ENCODE measurements at regions not wholly inside any gene's neighbourhood (a gene's known extent, or its start where the extent isn't known, plus 50 kb on each side); places are given as distances from the start of the nearest gene placed in this dataset.
"Not testable (repeated sequence)": the region's sequence is repeated elsewhere in the genome, so short reads cannot be mapped to it uniquely, and the experiment has no call there.

DNA sequence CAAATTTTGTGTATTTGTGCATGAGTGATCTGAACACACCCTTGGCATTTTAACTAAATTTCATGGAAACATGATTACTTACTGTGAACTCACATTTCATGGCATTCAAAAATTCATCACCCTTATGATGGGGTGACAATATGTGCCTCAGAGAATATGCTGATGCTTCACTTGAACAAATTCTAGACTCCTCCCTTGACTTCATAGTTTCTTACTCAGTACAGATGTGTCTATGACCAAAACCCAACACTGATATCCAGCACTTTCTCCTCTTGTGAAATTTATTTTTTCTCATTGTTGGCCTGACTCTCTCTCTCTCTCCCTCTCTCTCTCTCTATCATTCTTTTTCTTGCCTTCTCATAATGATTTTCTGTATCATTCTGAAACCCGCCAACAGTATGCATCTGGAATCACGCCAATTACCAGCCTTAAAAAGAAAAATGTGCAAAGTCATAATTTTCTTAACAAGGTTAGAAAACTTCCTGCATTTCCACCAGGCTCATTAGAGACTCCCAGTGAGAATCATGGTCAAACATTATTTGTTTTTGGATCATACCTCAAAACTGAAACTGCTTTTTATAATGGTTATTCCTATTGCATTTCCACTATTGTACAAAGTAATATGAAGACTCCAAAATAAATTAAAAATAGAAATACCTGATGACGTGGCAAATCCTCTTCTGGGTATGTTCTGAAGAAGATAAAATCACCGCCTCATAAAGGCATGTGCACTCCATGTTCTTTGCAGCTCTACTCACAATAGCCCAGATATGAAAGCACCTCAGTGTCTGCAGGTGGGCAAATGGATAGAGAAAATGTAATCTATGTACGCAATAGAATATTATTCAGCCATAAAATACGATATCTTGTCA, 722.2 kb downstream of the TMEM121 start:
- no peak for DNase-seq

DNA sequence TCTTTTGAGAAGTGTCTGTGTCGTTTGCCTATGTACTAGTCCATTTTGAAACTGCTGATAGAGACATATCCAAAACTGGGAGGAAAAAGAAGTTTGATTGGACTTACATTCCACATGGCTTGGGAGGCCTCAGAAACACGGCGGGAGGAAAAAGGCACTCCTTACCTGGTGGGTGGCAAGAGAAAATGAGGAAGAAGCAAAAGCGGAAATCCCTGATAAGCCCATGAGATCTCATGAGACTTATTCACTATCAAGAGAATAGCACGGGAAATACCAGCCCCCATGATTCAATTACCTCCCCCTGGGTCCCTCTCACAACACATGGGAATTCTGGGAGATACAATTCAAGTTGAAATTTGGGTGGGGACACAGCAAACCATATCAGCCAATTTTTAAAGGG, 727.6 kb downstream of the TMEM121 start:
- not testable (repeated sequence) for DNase-seq

DNA sequence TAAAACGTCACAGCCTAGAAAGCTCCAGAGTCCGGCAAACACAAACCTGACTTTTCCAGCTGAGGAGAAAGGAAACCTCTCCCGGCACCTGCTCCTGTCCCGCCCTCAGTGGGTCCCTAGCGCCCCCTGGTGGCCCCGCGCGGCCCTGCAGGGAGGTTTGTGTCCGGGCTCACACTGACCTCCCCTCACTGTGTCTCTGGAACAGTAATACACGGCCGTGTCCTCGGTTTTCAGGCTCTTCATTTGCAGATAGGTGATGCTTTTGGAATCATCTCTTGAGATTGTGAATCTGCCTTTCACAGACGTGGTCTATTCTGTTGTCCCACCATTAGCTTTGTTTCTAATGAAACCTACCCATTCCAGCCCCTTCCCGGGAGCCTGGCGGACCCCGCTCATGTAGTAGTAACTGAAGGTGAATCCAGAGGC, 731.2 kb downstream of the TMEM121 start:
- DNase-seq, result not testable (repeated sequence)

DNA sequence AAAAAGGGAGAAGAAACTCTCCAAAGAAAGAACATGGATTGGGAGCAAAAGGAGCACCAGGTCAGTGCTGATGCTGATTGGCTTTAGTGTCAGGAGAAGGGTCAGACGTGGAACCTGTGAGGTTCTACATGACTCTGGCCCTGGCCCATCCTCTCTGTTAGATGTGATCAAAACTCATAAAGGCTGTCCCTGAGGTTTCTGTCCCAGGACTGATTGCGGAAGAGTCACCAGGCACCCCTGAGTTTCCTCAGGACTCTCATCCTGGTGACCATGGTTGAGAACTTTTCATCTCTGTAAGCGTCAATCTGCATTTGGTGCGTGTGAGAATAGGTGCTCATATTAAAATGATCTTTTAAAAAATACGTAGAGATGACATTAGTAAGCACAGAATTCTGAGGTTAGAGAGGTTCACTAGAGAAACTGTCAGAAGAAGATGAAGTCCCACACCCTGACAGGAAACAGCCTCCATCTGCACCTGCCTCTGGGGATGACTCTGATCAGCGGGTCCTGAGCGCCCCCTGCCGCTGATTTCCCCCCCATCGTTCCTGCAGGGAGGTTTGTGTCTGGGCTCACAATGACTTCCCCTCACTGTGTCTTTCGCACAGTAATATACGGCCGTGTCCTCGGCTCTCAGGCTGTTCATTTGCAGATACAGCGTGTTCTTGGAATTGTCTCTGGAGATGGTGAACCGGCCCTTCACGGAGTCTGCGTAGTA, 741.8 kb downstream of the TMEM121 start:
- no peak for DNase-seq

GRCh38 chr14:106269029-106269428, 742.6 kb downstream of the TMEM121 start:
- DNase-seq, result no peak

GRCh38 chr14:106269451-106270204, 743.2 kb downstream of the TMEM121 start:
- no peak for DNase-seq

DNA sequence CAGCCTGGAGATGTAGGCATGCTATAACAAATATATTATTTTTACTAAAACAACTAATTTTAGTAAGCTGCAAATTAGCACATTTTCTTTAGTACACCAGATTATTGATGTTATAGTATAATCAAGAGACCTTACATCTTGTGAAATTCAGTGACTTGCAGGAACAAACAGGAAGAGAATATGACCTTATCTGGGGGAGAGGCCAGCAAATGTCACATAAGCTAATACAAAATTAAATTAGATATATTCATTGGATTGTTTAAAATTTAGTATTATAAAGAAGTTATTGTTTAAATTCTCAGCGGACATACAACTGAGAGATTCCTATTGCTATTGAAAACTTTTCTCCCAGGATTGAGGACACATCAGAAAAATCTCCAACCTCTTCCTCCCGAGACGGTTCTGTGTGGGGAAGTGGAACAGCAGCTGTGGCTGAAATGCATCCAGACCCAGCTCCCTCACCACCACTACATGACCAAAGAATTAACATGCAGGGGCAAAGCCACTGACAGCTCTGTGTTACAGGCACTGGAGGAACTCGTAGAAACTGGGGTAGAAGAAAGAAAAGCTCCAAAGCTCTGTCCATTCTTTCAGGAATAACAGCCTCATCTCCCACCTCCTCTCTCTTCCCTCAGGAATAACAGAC, 744.2 kb downstream of the TMEM121 start:
- not testable (repeated sequence) for DNase-seq

GRCh38 chr14:106276326-106277267, 750.2 kb downstream of the TMEM121 start:
- DNase-seq, result no peak

DNA sequence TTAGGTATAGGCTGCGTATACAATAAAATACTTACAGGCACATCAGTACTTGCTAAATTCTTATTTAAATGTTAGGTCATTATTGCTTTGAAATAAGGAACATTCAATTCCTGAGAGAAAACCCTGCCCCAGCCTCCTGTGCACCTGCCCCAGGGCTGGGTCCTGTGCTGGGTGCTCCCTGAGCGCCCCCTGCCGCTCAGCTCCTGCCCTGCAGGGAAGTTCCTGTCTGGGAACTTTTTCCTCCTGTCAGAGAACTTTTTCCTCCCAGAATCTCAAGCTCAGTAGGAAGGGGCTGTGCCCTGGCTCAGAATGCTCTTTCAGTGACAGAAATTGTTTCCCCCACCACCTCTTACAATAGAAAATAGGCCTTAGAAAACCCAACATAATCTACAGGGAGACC, 751.1 kb downstream of the TMEM121 start:
- no peak for DNase-seq

DNA sequence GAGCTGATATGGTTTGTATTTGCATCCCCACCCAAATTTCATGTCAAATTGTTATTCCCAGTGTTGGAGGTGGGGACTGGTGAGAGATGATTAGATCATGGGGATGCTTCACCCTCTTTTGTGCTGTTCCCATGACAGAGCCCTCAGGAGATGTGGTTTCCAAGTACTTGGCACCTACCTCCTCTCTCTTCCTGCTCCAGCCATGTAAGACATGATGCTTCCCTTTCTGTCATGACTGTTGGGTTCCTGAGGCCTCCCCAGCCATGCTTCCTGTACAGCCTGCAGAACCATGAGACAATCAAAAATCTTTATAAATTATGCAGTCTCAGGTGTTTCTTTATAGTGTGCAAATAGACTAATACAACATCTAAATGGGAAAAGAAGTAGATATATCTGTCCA, 754.5 kb downstream of the TMEM121 start:
- no peak for DNase-seq

DNA sequence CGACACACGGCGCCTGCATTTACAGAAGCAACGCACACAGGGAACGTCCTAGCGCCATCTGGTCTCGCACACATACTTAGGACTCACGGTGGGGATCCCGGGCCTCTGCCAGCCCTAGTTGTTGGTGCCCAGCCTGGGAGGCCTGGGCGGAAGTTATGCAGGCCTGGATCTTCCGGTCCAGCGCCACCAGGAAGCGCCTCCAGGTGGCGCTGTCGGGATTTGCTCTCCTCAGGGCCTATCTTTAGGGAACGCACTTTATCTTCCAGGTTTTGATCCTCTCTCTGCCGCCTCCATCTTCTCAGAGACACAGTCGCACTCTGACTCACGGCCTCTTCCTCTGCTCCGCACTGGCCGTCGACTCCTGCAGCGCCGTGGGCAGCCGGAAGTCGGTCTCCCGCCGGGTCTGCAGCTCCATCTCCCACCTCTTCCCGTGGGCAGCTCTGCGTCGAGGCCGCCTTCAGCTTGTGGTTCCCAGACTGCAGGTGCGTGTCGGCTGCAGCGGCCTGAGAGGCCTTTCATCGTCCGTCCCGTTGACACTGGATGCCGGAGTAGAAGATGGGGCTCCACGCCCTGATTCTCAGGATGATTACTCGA, 760.4 kb downstream of the TMEM121 start:
- no peak for DNase-seq

DNA sequence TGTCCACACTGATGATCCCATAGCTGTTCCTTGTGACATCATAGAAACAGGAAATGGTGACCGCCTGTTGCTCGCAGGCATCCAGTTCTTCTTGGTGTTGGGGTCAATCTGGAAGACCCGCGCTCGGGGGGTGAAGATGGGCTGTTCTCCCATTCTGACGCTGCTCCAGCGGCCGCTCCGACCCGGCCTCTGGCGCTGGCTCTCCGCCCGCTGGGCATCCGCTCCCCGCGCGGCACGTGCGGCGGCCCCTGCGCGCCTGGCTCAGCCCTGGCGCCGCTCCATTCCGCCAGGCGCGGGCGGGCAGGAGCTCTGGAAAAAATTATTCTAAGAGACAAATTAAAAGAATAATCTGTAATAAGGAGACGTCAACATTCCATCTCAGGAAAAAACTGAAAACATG, 761.1 kb downstream of the TMEM121 start:
- no peak for DNase-seq

GRCh38 chr14:106291626-106292025, 765.2 kb downstream of the TMEM121 start:
- DNase-seq, result no peak

- DNase-seq, result no peak
Observed at GRCh38 chr14:106294324-106294723, 767.9 kb downstream of the TMEM121 start.

DNA sequence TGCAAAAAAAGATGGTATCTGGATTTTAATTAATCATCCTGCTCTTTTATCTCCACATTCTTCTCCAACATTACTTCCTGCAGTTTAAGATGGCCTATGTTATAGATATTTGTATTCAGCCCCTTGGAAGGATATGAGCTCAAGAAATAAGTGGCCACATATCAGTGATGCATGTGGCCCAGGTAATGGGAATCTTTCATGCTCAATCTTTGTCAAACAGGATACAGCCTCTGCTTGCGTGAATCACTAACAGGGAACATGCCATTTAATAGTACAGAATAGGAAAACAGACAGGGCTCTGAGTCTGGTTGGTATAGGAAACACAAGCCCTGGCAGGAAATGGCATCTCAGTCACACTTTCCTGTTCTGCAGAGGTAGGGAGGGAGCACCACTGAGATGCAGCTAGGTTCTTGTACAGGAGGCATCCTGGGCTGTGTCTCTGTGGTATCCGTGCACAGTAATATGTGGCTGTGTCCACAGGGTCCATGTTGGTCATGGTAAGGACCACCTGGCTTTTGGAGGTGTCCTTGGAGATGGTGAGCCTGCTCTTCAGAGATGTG, 774.6 kb downstream of the TMEM121 start:
- not testable (repeated sequence) for DNase-seq

DNA sequence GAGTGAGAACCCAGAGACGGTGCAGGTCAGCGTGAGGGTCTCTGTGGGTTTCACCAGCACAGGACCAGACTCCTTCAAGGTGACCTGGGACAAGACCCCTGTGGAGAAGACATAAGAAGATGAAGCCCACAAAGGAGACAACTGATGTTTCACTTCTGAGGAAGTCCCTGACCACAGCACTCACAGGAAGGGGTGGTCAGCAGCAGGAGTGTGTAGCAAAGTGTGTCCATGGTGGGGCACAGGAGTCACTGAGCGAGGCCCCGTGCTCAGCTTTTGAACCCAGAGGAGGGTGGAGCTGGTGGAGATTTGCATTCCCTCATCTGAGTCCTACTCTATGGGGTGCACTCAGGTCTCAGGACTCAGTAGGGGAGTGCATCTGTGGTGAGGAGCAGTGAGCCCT, 775.2 kb downstream of the TMEM121 start:
- DNase-seq, result not testable (repeated sequence)

DNA sequence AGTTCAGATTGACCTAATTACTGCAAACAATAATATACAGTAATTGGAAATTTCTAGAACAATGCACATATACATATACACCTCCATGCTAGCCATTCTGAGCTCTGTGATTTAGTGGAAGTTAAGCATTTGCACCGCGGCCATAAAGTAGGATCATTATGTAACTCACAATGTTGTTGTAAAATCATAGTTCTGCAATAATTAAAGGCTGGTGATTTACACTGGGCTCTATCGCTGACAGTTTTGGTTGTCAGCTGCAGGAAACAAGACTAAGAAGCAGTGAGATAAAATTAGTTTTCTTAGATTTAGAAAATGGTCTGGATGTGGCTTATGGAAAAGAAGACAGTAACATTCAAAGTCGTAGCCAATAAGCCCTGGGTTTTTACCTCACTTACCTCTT, 776.3 kb downstream of the TMEM121 start:
- DNase-seq, result no peak

DNA sequence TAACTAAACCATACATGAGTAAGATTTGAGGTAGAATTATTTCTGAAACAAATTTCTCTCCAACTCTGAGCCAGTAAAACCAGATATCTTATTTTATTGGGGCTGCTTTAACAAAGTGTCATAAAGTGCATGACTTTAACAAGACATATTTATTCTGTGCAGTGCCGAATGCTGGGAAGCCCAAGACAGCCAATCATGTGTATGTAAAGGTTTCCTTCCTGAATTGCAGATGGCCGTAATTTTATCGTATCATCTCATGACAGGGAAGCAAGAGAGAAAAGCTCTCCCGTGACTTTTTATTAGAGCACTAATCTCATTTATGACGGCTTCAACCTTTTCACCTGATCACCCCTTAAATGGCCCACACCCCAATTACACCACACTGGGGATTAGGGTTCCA, 777.9 kb downstream of the TMEM121 start:
- no peak for DNase-seq

DNA sequence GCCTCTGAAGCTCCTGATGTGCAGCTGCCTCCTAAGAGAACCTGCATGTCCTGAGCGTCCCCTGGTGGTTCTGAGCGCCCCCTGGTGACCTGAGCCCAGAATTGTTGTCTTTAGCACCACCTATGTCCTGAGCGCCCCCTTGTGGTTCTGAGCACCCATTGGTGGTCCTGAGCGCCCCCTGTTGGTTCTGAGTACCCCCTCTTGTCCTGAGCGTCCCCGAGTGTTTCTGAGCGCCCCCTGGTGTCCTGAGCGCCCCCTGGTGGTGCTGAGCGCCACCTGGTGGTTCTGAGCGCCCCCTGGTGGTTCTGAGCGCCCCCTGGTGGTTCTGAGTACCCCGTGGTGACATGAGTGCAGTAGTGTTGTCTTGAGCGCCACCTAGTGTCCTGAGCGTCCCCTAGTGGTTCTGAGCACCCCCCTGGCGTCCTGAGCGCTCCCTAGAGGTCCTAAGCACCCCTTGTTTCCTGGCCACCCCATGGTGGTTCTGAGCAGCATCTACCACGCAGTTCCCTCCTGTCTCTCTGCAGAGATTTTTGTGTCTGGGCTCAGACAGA, 782.5 kb downstream of the TMEM121 start:
- no peak for DNase-seq

GRCh38 chr14:106309423-106309822, 783.0 kb downstream of the TMEM121 start:
- no peak for DNase-seq

DNA sequence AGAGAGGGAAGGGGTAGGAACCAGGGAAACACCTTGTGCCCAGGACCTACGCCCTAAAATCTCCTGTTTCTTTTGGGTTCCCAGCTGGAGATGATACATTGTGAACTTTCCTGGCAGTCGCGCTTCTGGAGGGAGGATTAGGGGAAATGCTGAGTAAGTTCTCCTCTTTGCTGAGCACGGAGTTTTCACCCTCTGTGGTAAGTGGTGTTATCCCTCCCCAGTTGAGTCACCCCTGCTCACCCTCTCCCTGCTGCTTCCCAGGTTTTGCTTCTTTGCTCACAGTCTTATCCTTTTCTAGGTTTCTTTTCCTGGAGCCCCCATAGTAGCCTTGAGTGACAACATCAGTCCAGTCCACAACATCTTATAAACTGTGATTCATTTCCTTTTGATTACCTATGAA, 789.1 kb downstream of the TMEM121 start:
- no peak for DNase-seq
